GM23338 (cell line): ENCODE measurements at regions not wholly inside any gene's neighbourhood (a gene's known extent, or its start where the extent isn't known, plus 50 kb on each side); places are given as distances from the start of the nearest gene placed in this dataset.

Experiments used
- CREB1 ChIP-seq: fragments of 250-450 bp; sonication (Bioruptor Pico); IDR thresholded peaks from 2 replicates; pipeline ENCODE4 v1.5.0; 2020; ENCODE audit warnings: low read depth, mild to moderate bottlenecking, moderate library complexity
- EZH2phosphoT487 ChIP-seq: fragments of 200-600 bp; sonication (generic); IDR thresholded peaks from one replicate; pipeline ENCODE4 v1.8.1; 2018; ENCODE audit warnings: antibody characterized with exemption; ENCODE audit not compliant: unreplicated experiment
- STAT1 ChIP-seq: IDR thresholded peaks from one replicate; pipeline ENCODE4 v1.6.1; 2016; ENCODE audit warnings: antibody characterized with exemption; ENCODE audit not compliant: unreplicated experiment
- ZNF114 ChIP-seq: fragments of 250-450 bp; sonication (Bioruptor Pico); IDR thresholded peaks from 2 replicates; pipeline ENCODE4 v1.5.0; 2020; ENCODE audit warnings: mild to moderate bottlenecking, moderate library complexity
- ZNF331 ChIP-seq: fragments of 250-450 bp; sonication (Bioruptor Pico); IDR thresholded peaks from 2 replicates; pipeline ENCODE4 v1.5.0; 2020; ENCODE audit warnings: low read depth, mild to moderate bottlenecking, moderate library complexity
- TF ChIP-seq, protein P1 (sequence below): fragments of 250-450 bp; sonication (Bioruptor Pico); IDR thresholded peaks from 2 replicates; pipeline ENCODE4 v1.5.0; 2020; ENCODE audit warnings: mild to moderate bottlenecking, moderate library complexity
- TF ChIP-seq, protein P2 (sequence below): IDR thresholded peaks from 2 replicates; pipeline ENCODE4 v1.6.1; 2016; ENCODE audit warnings: antibody characterized with exemption
- TF ChIP-seq, protein P3 (sequence below): IDR thresholded peaks from one replicate; pipeline ENCODE4 v1.6.1; 2018; ENCODE audit warnings: antibody characterized with exemption; ENCODE audit not compliant: unreplicated experiment

DNA sequence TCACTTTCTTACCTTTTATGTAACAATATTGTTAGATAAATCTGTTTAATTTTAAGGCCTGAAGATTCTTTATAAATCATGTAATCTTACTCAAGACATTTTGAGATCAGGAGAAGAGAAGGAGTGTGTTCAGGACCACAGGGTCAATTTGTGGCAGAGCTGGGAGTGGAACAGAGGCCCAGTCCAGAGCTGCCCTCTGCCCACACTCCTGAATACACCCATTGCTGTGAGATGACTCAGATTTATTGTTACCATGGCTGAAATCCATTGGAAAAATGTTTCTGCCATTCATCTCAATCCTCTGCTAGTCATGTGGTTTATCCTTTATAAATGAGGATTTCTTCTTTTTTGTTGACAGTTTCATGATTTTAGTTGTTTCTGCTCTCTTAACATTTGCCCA is 100.5 kb upstream of the STXBP6 start (continued):
- TF ChIP-seq, protein P1, sequence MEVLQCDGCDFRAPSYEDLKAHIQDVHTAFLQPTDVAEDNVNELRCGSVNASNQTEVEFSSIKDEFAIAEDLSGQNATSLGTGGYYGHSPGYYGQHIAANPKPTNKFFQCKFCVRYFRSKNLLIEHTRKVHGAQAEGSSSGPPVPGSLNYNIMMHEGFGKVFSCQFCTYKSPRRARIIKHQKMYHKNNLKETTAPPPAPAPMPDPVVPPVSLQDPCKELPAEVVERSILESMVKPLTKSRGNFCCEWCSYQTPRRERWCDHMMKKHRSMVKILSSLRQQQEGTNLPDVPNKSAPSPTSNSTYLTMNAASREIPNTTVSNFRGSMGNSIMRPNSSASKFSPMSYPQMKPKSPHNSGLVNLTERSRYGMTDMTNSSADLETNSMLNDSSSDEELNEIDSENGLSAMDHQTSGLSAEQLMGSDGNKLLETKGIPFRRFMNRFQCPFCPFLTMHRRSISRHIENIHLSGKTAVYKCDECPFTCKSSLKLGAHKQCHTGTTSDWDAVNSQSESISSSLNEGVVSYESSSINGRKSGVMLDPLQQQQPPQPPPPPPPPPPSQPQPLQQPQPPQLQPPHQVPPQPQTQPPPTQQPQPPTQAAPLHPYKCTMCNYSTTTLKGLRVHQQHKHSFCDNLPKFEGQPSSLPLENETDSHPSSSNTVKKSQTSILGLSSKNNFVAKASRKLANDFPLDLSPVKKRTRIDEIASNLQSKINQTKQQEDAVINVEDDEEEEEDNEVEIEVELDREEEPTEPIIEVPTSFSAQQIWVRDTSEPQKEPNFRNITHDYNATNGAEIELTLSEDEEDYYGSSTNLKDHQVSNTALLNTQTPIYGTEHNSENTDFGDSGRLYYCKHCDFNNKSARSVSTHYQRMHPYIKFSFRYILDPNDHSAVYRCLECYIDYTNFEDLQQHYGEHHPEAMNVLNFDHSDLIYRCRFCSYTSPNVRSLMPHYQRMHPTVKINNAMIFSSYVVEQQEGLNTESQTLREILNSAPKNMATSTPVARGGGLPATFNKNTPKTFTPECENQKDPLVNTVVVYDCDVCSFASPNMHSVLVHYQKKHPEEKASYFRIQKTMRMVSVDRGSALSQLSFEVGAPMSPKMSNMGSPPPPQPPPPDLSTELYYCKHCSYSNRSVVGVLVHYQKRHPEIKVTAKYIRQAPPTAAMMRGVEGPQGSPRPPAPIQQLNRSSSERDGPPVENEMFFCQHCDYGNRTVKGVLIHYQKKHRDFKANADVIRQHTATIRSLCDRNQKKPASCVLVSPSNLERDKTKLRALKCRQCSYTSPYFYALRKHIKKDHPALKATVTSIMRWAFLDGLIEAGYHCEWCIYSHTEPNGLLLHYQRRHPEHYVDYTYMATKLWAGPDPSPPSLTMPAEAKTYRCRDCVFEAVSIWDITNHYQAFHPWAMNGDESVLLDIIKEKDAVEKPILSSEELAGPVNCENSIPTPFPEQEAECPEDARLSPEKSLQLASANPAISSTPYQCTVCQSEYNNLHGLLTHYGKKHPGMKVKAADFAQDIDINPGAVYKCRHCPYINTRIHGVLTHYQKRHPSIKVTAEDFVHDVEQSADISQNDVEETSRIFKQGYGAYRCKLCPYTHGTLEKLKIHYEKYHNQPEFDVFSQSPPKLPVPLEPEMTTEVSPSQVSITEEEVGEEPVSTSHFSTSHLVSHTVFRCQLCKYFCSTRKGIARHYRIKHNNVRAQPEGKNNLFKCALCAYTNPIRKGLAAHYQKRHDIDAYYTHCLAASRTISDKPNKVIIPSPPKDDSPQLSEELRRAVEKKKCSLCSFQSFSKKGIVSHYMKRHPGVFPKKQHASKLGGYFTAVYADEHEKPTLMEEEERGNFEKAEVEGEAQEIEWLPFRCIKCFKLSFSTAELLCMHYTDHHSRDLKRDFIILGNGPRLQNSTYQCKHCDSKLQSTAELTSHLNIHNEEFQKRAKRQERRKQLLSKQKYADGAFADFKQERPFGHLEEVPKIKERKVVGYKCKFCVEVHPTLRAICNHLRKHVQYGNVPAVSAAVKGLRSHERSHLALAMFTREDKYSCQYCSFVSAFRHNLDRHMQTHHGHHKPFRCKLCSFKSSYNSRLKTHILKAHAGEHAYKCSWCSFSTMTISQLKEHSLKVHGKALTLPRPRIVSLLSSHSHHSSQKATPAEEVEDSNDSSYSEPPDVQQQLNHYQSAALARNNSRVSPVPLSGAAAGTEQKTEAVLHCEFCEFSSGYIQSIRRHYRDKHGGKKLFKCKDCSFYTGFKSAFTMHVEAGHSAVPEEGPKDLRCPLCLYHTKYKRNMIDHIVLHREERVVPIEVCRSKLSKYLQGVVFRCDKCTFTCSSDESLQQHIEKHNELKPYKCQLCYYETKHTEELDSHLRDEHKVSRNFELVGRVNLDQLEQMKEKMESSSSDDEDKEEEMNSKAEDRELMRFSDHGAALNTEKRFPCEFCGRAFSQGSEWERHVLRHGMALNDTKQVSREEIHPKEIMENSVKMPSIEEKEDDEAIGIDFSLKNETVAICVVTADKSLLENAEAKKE (CRISPR knock-in tag): no peak
- no peak for TF ChIP-seq STAT1
- TF ChIP-seq, protein P2, sequence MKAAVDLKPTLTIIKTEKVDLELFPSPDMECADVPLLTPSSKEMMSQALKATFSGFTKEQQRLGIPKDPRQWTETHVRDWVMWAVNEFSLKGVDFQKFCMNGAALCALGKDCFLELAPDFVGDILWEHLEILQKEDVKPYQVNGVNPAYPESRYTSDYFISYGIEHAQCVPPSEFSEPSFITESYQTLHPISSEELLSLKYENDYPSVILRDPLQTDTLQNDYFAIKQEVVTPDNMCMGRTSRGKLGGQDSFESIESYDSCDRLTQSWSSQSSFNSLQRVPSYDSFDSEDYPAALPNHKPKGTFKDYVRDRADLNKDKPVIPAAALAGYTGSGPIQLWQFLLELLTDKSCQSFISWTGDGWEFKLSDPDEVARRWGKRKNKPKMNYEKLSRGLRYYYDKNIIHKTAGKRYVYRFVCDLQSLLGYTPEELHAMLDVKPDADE: no peak
- no peak for TF ChIP-seq EZH2phosphoT487
- TF ChIP-seq CREB1 (CRISPR knock-in tag): no peak
- TF ChIP-seq, protein P3, sequence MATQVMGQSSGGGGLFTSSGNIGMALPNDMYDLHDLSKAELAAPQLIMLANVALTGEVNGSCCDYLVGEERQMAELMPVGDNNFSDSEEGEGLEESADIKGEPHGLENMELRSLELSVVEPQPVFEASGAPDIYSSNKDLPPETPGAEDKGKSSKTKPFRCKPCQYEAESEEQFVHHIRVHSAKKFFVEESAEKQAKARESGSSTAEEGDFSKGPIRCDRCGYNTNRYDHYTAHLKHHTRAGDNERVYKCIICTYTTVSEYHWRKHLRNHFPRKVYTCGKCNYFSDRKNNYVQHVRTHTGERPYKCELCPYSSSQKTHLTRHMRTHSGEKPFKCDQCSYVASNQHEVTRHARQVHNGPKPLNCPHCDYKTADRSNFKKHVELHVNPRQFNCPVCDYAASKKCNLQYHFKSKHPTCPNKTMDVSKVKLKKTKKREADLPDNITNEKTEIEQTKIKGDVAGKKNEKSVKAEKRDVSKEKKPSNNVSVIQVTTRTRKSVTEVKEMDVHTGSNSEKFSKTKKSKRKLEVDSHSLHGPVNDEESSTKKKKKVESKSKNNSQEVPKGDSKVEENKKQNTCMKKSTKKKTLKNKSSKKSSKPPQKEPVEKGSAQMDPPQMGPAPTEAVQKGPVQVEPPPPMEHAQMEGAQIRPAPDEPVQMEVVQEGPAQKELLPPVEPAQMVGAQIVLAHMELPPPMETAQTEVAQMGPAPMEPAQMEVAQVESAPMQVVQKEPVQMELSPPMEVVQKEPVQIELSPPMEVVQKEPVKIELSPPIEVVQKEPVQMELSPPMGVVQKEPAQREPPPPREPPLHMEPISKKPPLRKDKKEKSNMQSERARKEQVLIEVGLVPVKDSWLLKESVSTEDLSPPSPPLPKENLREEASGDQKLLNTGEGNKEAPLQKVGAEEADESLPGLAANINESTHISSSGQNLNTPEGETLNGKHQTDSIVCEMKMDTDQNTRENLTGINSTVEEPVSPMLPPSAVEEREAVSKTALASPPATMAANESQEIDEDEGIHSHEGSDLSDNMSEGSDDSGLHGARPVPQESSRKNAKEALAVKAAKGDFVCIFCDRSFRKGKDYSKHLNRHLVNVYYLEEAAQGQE: no peak
- TF ChIP-seq ZNF114: no peak
- no peak for TF ChIP-seq ZNF331 (CRISPR knock-in tag)
